ENCODE measurements at regions not wholly inside any gene's neighbourhood (a gene's known extent, or its start where the extent isn't known, plus 50 kb on each side); places are given as distances from the start of the nearest gene placed in this dataset.

DNA sequence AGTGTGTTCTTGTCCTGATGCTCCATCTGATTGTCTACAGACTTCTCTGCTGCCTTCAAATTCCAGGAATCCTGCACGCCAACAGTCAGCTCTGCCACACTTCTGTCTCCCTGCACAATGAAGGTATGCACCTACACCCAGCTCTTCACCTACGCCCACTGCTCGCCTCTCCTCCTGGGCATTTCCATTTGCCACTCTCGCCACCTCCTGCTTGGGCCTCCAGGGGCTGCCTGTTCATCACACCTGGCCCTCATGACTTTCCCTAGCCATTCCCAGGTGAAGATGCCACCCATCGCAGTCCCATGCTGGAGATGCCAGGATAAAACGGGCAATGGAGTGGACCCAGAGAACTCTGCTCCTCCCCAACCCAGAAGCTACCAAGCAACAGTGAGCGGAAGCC, 96.5 kb upstream of the ATP1A1 start:
- no peak for TF ChIP-seq POLR2AphosphoS5 (IDR thresholded peaks at IDR 0.05; ENCODE audit: low read depth)
- TF ChIP-seq CTCF (conservative IDR thresholded peaks at IDR 0.05; ENCODE audit: low read depth in 2 of 2) = no peak
- TF ChIP-seq EZH2 (IDR thresholded peaks at IDR 0.05; ENCODE audit: low read depth, unreplicated experiment) = no peak
- no peak for TF ChIP-seq ZNF462 (CRISPR knock-in tag; IDR thresholded peaks at IDR 0.05)
- TF ChIP-seq JUNB (IDR thresholded peaks at IDR 0.05; ENCODE audit: unreplicated experiment) = no peak
- TF ChIP-seq ZNF331 (CRISPR knock-in tag; IDR thresholded peaks at IDR 0.05; ENCODE audit: low read depth) = no peak
- TF ChIP-seq, protein P1, sequence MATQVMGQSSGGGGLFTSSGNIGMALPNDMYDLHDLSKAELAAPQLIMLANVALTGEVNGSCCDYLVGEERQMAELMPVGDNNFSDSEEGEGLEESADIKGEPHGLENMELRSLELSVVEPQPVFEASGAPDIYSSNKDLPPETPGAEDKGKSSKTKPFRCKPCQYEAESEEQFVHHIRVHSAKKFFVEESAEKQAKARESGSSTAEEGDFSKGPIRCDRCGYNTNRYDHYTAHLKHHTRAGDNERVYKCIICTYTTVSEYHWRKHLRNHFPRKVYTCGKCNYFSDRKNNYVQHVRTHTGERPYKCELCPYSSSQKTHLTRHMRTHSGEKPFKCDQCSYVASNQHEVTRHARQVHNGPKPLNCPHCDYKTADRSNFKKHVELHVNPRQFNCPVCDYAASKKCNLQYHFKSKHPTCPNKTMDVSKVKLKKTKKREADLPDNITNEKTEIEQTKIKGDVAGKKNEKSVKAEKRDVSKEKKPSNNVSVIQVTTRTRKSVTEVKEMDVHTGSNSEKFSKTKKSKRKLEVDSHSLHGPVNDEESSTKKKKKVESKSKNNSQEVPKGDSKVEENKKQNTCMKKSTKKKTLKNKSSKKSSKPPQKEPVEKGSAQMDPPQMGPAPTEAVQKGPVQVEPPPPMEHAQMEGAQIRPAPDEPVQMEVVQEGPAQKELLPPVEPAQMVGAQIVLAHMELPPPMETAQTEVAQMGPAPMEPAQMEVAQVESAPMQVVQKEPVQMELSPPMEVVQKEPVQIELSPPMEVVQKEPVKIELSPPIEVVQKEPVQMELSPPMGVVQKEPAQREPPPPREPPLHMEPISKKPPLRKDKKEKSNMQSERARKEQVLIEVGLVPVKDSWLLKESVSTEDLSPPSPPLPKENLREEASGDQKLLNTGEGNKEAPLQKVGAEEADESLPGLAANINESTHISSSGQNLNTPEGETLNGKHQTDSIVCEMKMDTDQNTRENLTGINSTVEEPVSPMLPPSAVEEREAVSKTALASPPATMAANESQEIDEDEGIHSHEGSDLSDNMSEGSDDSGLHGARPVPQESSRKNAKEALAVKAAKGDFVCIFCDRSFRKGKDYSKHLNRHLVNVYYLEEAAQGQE (IDR thresholded peaks at IDR 0.05; ENCODE audit: unreplicated experiment) = no peak
- TF ChIP-seq EZH2phosphoT487 (IDR thresholded peaks at IDR 0.05; ENCODE audit: unreplicated experiment) = no peak
- no peak for TF ChIP-seq NANOG (IDR thresholded peaks at IDR 0.05; ENCODE audit: borderline replicate concordance)
- no peak for TF ChIP-seq CREB1 (CRISPR knock-in tag; IDR thresholded peaks at IDR 0.05; ENCODE audit: low read depth)
- no peak for TF ChIP-seq ETS1 (IDR thresholded peaks at IDR 0.05)
- no peak for TF ChIP-seq STAT1 (IDR thresholded peaks at IDR 0.05; ENCODE audit: unreplicated experiment)
- no peak for TF ChIP-seq ZNF114 (CRISPR knock-in tag; IDR thresholded peaks at IDR 0.05)
